NOMO-1 treated with DMSO at 0.1 percent for 48 hours (cell line): ENCODE measurements at regions not wholly inside any gene's neighbourhood (a gene's known extent, or its start where the extent isn't known, plus 50 kb on each side); places are given as distances from the start of the nearest gene placed in this dataset.

ENCODE experiments used
- DNase-seq: peaks from one replicate; lab custom pipeline; 2025; ENCODE audit not compliant: unreplicated experiment; lab: John Stamatoyannopoulos, UW

DNA sequence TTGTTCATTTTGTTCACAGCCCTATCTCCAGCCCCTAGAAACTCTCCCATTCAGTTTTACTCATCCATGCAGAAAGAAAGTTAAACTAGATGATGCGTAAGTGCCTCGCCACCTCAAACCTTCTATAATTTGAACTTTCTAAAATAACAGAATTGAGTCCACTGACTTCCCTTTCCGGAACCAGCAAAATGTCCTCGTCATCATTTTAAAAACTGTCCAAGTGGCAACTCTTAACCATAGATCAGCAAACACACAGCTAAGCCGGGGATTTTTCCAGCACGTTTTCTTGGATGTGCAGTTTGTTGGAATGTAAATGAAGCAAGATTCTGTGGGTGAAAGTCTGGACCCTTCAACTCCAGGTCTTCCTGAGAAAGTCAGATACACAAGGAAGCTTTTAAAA lies 369.7 kb upstream of the ERCC4 start:
- no peak for DNase-seq

GRCh38 chr16:13552062-13552959 lies 367.6 kb upstream of the ERCC4 start:
- no peak for DNase-seq

GRCh38 chr16:13552960-13553257 lies 367.0 kb upstream of the ERCC4 start:
- no peak for DNase-seq

DNA sequence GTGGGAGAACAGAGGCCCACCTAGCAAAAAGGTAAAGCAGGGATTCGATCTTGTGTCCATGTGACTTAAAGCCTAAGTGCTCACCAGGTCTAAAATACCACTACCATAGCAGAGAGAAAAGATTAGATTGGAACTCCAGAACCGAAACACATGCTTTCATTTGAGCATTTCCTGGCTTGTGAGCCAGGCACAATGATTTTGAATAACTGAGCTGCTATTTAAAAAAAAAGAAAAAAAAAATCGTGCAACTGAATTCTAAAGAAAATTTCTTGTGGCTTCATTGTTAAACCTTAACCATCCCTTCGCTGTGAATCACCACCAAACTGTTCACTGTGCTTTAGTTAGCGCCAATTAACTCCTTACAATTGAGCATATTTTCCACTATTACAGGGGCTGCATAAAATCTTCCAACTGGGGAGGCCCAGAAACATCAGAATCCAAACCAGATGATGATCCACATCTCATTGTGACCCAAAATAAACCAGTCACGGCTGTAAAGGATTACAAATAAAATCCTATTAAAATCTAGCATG lies 366.4 kb upstream of the ERCC4 start:
- DNase-seq, result no peak

GRCh38 chr16:13554005-13554404 lies 365.9 kb upstream of the ERCC4 start:
- DNase-seq, result no peak

GRCh38 chr16:13554643-13555042 lies 365.3 kb upstream of the ERCC4 start:
- DNase-seq, result no peak

GRCh38 chr16:13557418-13557817 lies 362.5 kb upstream of the ERCC4 start:
- no peak for DNase-seq

DNA sequence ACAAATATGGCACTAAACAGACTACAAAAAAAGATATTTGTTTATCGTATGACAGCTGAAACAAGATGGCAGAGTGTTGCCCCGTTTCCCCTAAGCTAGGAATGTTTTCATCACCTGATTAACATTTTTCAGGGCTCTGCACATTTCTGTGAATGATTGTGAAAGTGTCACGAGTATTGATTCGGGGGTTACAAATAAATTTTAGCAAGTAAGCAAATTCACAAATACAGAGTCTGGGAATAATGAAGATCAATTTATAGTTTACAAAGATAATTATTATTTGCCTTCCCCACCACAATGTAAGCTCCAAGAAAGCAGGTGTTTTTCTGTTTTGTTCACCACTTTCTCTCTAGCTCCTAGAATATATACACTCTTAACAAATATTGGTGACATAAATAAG lies 361.2 kb upstream of the ERCC4 start:
- DNase-seq, result no peak

DNA sequence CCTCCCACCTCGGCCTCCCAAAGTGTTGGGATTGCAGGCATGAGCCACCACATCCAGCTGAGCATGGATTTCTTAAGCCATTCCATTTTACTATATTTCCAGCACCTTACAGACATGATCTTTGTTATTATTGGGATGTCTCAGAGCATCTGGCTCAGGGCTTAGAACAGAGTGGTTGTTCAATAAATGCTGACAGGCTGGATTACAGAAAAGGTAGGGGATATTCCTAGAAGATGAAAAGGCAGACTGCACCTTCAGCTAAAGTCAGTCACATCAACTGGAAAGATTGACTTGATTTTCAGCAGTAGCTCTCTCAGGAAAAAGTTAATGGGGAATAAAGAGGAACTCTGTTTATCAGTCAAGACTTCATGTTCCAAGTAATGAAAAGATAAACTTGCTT lies 360.3 kb upstream of the ERCC4 start:
- no peak for DNase-seq

DNA sequence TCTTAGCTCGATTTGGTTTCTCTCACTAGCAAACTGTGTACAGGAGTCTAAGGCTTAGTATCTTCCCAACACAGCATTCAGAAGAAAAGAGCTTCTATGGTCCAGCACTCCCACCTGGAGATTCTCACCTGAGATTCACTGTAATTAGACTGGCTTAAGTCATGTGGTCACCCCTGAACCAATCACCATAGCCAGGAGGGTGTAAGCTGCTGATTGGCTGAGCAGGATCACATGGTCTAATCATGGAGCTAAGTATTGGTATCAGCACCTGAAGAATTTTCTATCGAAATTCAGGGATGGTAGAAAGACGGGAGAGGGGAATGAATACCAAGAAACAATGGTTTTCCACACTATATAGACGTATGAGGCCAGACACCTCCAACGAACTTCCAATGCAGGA lies 359.8 kb upstream of the ERCC4 start:
- DNase-seq, result no peak

- DNase-seq, result no peak
Observed at GRCh38 chr16:13561291-13562070, 358.5 kb upstream of the ERCC4 start.

DNA sequence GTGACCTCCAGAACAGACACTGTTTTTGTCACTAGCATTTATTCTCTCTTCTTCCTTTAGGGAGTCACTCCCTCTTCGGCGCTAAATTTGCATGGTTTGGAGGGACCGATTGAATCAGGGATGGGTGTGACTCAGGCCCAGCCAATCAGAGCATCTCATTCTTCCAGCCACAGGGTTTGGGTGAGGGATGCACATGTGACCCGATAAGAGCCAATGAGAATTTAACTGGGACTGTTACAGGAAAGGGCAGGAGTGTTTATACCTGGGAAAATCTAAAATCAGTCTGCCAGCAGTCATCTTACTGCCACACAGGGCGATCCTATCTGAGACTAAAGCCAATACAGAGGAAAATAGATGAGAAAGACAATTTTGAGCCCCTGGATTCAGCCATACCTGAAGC lies 351.2 kb upstream of the ERCC4 start:
- DNase-seq, result no peak

GRCh38 chr16:13569986-13570385 lies 350.0 kb upstream of the ERCC4 start:
- DNase-seq, result no peak

GRCh38 chr16:13571036-13571435 lies 348.9 kb upstream of the ERCC4 start:
- DNase-seq, result no peak

DNA sequence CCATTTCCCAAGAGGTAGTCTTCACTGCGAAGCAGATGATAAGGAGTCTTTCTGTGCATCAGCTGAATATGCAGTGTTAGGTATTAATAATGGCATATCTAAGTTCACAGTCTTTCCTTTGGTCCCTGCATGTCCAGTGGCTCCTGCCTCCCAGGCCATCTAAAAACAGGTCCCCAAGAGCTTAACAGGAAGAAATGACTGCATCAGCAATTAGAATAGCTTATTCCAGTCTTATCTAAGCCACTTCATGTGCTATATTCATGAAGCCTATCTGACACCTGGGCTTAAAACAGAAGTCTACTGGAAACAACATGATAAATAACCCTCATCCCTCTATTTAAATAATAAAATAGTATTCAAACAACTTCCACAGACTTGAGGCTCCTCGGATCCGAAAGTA lies 346.1 kb upstream of the ERCC4 start:
- no peak for DNase-seq

GRCh38 chr16:13586051-13586450 lies 333.9 kb upstream of the ERCC4 start:
- DNase-seq, result no peak

DNA sequence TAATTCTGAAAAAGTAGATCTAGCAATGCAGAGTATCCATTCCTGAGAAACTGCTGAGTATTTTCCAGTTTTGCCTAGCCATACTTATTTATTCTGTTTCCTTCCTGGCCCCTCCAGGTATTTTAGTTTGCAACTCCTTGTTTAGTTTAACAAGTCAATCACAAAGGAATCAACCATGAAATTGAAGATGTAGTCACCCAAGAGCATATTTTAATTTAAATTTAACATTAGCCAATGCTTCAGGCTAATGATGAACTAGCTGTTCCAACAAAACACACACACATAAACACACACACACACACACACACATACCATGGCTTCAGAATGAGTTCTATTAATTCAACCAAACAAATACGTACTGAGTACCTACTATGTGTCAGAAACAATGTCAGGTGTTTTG lies 332.8 kb upstream of the ERCC4 start:
- no peak for DNase-seq

GRCh38 chr16:13594823-13595222 lies 325.1 kb upstream of the ERCC4 start:
- DNase-seq, result no peak

GRCh38 chr16:13606804-13607203 lies 313.1 kb upstream of the ERCC4 start:
- DNase-seq, result no peak

DNA sequence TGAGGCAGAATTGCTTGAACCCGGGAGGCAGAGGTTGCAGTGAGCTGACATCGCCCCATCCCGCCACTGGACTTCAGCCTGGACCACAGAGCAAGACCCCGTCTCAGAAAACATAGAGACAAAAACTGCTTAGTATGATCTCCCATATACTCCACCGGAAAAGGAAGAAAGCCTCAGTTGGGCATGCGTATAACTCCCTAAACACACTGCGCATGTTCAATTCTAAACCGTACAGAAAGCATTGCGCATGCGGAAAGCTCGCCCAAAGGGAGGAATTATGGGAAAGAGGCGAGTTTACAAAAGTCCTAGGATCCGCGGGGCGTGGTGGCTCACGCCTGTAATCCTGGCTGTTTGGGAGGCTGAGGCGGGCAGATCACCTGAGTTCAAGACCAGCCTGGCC lies 312.7 kb upstream of the ERCC4 start:
- DNase-seq, result no peak

- no peak for DNase-seq
Observed at GRCh38 chr16:13611596-13611995, 308.4 kb upstream of the ERCC4 start.

DNA sequence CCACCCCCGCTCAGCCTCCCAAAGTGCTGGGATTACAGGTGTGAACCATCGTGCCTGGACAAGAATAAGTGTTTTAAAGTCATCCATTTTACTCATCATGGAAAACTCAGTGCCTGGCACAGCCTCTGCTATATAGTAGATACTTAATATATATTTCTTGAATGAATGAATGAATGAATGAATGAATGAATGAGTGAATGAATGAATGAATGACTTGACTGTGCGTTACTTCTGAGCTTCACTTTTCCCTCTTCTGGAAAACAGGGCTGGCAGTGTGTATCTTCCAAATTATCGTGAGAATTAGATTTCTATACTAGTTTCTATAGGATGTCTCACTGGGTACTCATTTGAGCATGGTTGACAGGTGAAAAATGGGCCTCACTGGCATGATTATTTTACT lies 307.3 kb upstream of the ERCC4 start:
- no peak for DNase-seq
